Activated CD4-positive, alpha-beta T cell treated with anti-CD3 and anti-CD28 coated beads, Interleukin-2, amount 10 ng/mL, durations not matched to agents 7 days and 5 days (primary cell): ENCODE measurements at regions not wholly inside any gene's neighbourhood (a gene's known extent, or its start where the extent isn't known, plus 50 kb on each side); places are given as distances from the start of the nearest gene placed in this dataset.

ENCODE experiments used
- CTCF ChIA-PET: fragments of 350-600 bp; sonication (Branson Sonifier 250); formaldehyde crosslinking; loops from one replicate; lab custom pipeline; 2021; ENCODE audit warnings: antibody characterized with exemption; lab: Charles Lee
- POLR2A ChIA-PET: fragments of 350-600 bp; sonication (Branson Sonifier 250); formaldehyde crosslinking; loops from one replicate; lab custom pipeline; 2021; ENCODE audit warnings: antibody characterized with exemption; lab: Charles Lee
- DNase-seq: peaks from one replicate; pipeline ENCODE4 v3.0.0-alpha.2; 2020
- H3K27ac Mint-ChIP-seq: one replicate; pipeline ENCODE4 v1.8.0; 2021; ENCODE audit warnings: mild to moderate bottlenecking, moderate library complexity, mixed read lengths
- H3K27me3 Mint-ChIP-seq: one replicate; pipeline ENCODE4 v1.8.0; 2021; ENCODE audit warnings: mixed read lengths
- H3K36me3 Mint-ChIP-seq: one replicate; pipeline ENCODE4 v1.8.0; 2021; ENCODE audit warnings: low read depth, mixed read lengths
- H3K4me1 Mint-ChIP-seq: one replicate; pipeline ENCODE4 v1.8.0; 2021; ENCODE audit warnings: mixed read lengths
- H3K4me3 Mint-ChIP-seq: one replicate; pipeline ENCODE4 v1.8.0; 2021; ENCODE audit warnings: mild to moderate bottlenecking, moderate library complexity, mixed read lengths
- H3K9me3 Mint-ChIP-seq: one replicate; pipeline ENCODE4 v1.8.0; 2021; ENCODE audit warnings: mixed read lengths

DNA sequence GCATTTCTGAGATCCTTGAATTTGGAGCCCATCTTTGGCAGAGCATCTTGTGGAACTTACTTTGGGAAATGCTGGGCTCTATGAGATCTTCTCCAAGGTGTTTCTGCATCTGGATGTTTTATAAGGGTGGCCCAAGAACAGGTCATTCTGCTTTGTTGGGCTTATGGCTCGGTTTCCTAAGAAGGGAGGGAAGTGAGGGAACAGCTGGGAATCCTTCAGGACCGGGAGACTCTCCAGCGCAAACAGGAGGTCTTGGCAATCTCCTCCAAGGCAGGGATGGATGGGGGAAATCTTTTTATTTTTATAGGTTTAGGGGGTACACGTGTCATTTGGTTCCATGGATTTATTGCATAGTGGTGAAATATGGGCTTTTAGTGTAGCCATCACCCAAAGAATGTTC, 54.7 kb downstream of the IRX3 start:
- POLR2A ChIA-PET, result no interaction called here
- no peak overlapping the region for H3K27ac Mint-ChIP-seq

DNA sequence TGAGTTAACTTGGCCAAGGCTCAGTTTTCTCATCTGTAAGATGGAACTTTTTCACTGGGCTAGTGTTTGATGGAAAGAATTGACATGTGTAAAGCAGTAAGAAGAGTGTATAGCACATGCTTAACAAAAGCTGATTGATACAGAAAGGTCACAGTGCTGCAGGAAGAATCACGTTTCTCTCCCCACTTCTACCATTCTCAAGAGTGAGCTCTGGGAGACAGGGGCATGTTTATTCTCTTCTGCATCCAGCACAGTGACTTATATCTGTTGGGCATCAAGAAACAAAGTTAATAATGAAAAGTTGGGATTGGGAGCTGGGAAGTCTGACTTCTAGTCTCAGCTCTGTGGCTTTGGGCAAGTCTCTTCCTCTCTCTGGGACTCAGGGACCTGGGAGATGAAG, 55.3 kb downstream of the IRX3 start:
- POLR2A ChIA-PET, result no interaction called here
- Mint-ChIP-seq H3K36me3 (no peaks in the 10 kb centered on the region), H3K4me3 (no peak overlapping the region), H3K9me3 (no peaks in the 10 kb centered on the region), H3K27ac (no peak overlapping the region), H3K4me1 (no peaks in the 10 kb centered on the region), H3K27me3 (peaks cover 3% of the 10 kb centered on the region)
- no peak for DNase-seq
- CTCF ChIA-PET, result no interaction called here

More for the DNA sequence above, 54.7 kb downstream of the IRX3 start:
- H3K27me3 Mint-ChIP-seq, result peaks cover 5% of the 10 kb centered on the region
- H3K4me1 Mint-ChIP-seq, result no peaks in the 10 kb centered on the region
- DNase-seq, result no peak
- no peak overlapping the region for H3K4me3 Mint-ChIP-seq
- CTCF ChIA-PET, result no interaction called here
- no peaks in the 10 kb centered on the region for H3K36me3 Mint-ChIP-seq
- H3K9me3 Mint-ChIP-seq, result no peaks in the 10 kb centered on the region

DNA sequence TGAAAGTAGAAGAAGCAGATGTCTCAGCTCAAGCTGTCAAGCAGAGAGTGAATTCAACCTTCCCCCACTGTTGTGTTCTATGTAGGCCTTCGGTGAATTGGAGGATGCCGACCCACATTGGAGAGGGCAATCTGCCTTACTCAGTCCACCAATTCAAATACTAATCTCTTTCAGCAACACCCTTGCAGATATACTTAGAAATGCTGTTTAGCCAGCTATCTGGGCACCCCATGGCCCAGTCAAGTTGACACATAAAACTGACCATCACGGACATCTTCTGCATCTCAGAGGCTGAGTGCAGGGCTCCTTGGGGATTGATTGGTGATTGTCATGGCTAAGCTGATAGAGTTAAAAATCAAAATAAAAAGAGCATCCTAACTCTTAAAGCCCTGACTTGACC, 58.3 kb downstream of the IRX3 start:
- H3K36me3 Mint-ChIP-seq, result no peaks in the 10 kb centered on the region
- H3K27ac Mint-ChIP-seq, result no peak overlapping the region
- H3K9me3 Mint-ChIP-seq, result no peaks in the 10 kb centered on the region
- ChIA-PET CTCF (no interaction called here), POLR2A (no interaction called here)
- H3K4me1 Mint-ChIP-seq, result no peaks in the 10 kb centered on the region
- H3K4me3 Mint-ChIP-seq, result no peak overlapping the region
- no peak for DNase-seq
- H3K27me3 Mint-ChIP-seq, result no peaks in the 10 kb centered on the region

DNA sequence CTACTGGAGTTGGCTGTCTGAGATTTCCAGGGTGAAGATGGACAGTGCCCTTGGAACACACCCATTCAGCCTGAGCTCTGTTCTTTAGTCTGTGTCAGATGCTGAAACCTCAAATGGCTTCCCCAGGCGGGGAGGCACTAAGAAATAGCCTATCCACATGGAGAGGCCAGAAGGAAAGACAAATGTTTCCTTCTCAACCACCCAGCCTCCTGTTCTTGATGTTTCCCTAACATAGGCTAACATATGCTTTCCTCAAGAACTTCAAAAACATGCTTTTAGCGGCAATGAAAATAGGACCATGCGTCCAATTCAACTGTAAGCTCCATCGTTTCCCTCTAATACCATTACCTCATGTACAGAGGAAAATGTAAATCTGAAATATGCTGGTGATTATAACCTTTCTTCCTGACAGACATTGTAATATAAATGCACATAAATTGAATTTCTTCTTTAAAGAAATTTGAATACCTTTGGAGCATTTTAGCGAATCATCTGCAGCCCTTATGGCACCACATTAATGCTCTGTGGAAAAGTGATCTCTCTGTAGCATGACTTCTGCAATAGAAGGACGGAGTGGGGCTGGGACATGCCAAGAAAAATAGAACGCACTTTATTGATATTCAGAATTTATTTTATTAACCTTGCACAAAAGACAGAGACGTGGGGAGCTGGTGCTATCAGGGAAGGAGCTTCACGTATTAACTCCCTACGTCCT, 60.1 kb downstream of the IRX3 start:
- no peak for DNase-seq
- Mint-ChIP-seq H3K4me3 (no peak overlapping the region), H3K9me3 (no peaks in the 10 kb centered on the region), H3K4me1 (no peaks in the 10 kb centered on the region), H3K36me3 (no peaks in the 10 kb centered on the region), H3K27ac (no peak overlapping the region), H3K27me3 (no peaks in the 10 kb centered on the region)
- ChIA-PET CTCF (no interaction called here), POLR2A (no interaction called here)

DNA sequence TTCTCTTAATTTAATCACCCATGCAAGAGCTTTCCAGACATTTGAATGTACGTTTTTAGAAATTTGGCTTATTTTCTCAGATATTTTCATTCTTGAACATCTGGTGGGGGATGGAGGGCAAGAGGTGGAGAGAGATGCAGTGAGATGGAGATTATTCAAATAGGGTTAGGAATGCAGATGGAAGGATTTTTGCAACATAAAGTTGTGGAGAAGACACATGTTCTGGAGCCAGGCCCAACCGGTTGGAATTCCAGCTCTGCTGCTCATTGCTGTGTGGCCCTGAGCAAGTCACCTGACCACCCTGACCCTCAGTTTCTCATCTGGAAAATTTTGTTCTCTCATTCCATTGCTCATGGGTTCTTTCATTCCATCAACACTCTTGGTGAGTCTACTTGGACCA, 66.9 kb downstream of the IRX3 start:
- Mint-ChIP-seq H3K9me3 (no peaks in the 10 kb centered on the region), H3K27ac (no peak overlapping the region), H3K4me1 (no peaks in the 10 kb centered on the region), H3K36me3 (no peaks in the 10 kb centered on the region), H3K27me3 (no peaks in the 10 kb centered on the region), H3K4me3 (no peak overlapping the region)
- CTCF ChIA-PET, result no interaction called here
- no peak for DNase-seq
- POLR2A ChIA-PET, result no interaction called here

DNA sequence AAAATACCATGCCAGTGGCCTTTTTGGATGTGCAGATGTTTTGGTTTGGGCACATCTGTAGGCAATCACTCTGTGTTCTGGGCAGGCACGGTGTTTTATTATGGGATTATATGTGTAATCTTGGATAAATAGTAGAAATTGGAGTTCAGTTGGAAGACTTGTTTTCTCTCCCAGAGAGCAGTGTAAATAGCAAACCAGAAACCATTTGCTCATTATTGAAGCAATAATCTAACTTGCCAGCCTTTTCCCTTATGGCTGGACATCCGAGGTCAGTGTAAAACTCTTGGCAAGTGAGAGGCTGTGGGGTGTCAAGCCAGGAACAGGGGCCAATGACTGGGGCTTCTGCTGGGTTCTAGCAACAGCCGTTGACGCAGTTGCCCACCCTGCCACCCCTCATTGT, 69.9 kb downstream of the IRX3 start:
- H3K36me3 Mint-ChIP-seq, result no peaks in the 10 kb centered on the region
- no peak for DNase-seq
- H3K27me3 Mint-ChIP-seq, result no peaks in the 10 kb centered on the region
- H3K9me3 Mint-ChIP-seq, result no peaks in the 10 kb centered on the region
- ChIA-PET CTCF (no interaction called here), POLR2A (no interaction called here)
- no peaks in the 10 kb centered on the region for H3K4me1 Mint-ChIP-seq
- H3K27ac Mint-ChIP-seq, result no peak overlapping the region
- no peak overlapping the region for H3K4me3 Mint-ChIP-seq

DNA sequence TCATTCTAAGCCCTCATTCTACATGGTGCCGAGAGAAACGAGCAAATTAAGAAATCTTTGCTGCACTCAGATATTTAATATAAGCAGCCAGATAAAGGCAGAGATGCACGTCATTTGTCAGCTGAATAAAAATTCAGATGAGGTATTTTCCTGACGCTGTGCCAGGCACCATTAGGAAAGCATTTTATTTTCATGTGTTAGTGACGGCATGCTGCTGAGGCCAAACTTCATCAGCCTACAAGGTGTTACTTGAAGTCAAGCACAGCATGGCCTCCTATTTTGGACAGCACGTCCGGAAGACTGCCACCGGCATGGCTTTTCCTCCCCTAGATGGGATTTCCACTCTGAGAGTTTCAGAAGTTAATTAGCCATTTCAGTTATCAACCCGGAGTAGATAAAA, 70.3 kb downstream of the IRX3 start:
- no peaks in the 10 kb centered on the region for H3K9me3 Mint-ChIP-seq
- no peaks in the 10 kb centered on the region for H3K27me3 Mint-ChIP-seq
- POLR2A ChIA-PET, result no interaction called here
- no peak overlapping the region for H3K4me3 Mint-ChIP-seq
- CTCF ChIA-PET, result no interaction called here
- H3K4me1 Mint-ChIP-seq, result no peaks in the 10 kb centered on the region
- H3K27ac Mint-ChIP-seq, result no peak overlapping the region
- H3K36me3 Mint-ChIP-seq, result no peaks in the 10 kb centered on the region
- no peak for DNase-seq

DNA sequence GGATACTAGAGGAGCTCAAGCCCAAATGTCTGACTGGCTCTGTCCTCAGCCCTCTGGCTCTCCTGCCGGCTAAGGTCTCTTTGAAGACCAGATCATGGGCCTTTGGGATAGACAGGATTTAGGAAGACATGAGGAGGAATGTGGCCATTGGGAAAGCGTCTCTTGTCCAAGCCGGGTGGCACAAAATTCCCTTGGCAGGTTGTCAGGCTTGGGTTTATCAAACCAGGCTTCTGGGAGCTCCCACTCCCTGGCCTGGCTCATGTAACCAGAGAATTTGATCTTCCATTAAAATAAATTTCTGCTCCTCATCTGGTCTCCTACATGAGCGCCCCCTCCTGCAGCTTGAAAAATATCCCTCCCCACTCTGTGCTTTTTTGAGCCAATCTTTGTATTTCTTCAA, 71.1 kb downstream of the IRX3 start:
- DNase-seq, result no peak
- no peak overlapping the region for H3K4me3 Mint-ChIP-seq
- no peaks in the 10 kb centered on the region for H3K4me1 Mint-ChIP-seq
- H3K27me3 Mint-ChIP-seq, result no peaks in the 10 kb centered on the region
- ChIA-PET POLR2A (no interaction called here), CTCF (no interaction called here)
- no peak overlapping the region for H3K27ac Mint-ChIP-seq
- no peaks in the 10 kb centered on the region for H3K36me3 Mint-ChIP-seq
- H3K9me3 Mint-ChIP-seq, result no peaks in the 10 kb centered on the region

DNA sequence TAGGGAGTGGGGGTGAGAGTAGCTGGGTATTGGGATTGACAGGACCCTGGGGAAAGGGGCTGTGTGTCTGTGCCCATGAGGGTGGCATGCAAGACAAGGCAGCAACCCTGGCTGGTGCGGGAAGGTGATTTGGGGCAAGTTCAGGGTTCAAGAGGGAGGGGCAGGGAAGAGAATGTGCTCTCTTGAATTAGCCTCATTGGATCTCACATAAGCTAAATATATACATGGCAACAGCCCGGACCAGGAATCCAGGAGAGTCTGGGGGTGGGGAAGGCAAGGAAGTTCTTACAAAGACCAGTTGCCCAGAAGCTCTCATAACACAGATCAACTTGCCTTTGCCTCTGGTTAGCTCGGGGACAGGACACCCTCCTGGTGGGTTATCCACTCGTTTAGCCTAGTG, 73.3 kb downstream of the IRX3 start:
- no peaks in the 10 kb centered on the region for H3K36me3 Mint-ChIP-seq
- no peak overlapping the region for H3K27ac Mint-ChIP-seq
- no peak overlapping the region for H3K4me3 Mint-ChIP-seq
- POLR2A ChIA-PET, result no interaction called here
- H3K4me1 Mint-ChIP-seq, result no peaks in the 10 kb centered on the region
- CTCF ChIA-PET, result no interaction called here
- H3K9me3 Mint-ChIP-seq, result no peaks in the 10 kb centered on the region
- no peaks in the 10 kb centered on the region for H3K27me3 Mint-ChIP-seq
- no peak for DNase-seq

DNA sequence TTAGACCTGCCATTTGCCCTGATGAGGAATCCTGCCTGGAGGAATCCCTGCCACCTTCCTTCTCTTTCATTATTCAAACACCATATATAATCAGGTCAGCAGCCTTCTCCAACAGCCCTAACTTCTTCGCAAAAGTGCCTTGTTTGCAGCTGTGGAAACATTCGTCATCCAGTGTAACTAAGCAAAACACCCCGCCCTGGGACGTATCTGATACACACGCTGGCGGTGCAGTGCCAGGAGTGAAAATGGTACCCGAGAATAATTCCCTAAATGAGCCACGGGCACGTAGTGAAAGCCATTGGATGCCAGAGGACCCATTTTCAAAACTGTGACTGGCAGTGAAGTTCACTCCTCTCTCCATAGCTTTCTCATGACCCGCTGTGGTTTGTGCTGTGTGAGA, 73.7 kb downstream of the IRX3 start:
- H3K27me3 Mint-ChIP-seq, result no peaks in the 10 kb centered on the region
- no peaks in the 10 kb centered on the region for H3K4me1 Mint-ChIP-seq
- no peak overlapping the region for H3K27ac Mint-ChIP-seq
- no peaks in the 10 kb centered on the region for H3K36me3 Mint-ChIP-seq
- ChIA-PET POLR2A (no interaction called here), CTCF (no interaction called here)
- no peak for DNase-seq
- no peak overlapping the region for H3K4me3 Mint-ChIP-seq
- no peaks in the 10 kb centered on the region for H3K9me3 Mint-ChIP-seq

DNA sequence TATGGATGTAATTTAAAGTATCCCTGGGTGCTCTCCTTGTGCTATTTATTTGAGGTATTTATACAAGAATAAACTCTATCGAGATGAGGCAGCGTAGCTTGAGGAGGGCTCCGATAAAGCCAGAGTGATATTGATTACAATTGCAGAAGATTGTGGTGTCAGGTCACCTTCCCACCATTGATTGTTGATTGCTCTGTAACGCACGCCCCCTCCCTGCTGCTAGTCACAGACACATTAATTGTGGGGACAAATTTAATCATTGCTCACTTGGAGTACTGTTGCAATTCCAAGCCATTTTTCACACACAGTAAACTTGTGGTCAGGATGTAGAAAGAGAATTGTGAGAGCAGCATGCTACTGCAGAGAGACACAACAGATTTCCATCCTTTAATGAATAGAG, 75.4 kb downstream of the IRX3 start:
- ChIA-PET POLR2A (interaction anchor here (0.6 kb wide), 1 partner anchor 903 kb away, joined by 3 read pairs; no protein-coding TSS in a partner anchor), CTCF (no interaction called here)

DNA sequence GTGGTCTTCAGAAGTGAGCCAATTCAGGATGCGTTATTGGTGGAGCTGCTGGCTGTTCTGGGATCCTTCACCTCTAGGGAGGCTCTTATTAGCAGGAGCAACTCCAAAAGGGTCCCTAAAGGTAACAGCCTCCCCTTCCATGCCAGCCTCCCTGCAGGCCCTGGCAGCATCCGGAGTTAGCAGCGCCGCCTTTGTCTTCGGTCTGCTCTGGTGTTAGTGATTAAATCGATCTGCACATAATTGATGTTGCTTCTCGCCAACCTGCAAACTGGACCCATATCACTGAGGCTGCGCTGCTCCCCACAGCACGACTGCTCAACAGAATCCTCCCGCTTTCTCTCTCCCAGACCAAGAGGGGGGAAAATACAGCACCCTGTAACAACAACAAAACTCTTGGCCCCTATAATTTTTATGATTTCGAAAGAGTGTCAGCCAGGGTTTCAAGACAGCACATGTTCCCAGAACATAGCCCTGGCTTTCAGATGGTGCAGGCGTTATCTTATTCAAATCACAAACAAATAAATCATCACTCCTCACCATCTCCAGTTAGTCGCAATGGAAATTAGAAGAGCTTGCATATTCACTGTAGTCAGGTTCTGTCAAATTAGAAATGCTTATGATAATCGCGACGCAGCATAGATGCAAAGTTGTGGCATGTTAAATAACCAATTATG, 76.0 kb downstream of the IRX3 start:
- Mint-ChIP-seq H3K4me3 (no peak overlapping the region), H3K27ac (no peak overlapping the region), H3K36me3 (no peaks in the 10 kb centered on the region), H3K9me3 (no peaks in the 10 kb centered on the region), H3K4me1 (no peaks in the 10 kb centered on the region), H3K27me3 (no peaks in the 10 kb centered on the region)
- DNase-seq, result no peak
- POLR2A ChIA-PET, result no interaction called here
- CTCF ChIA-PET, result interaction anchor here (0.6 kb wide), 1 partner anchor 745 kb away, joined by 5 read pairs; no protein-coding TSS in a partner anchor

More for the DNA sequence above, 75.4 kb downstream of the IRX3 start:
- DNase-seq, result no peak
- Mint-ChIP-seq H3K4me1 (no peaks in the 10 kb centered on the region), H3K27ac (no peak overlapping the region), H3K27me3 (no peaks in the 10 kb centered on the region), H3K9me3 (no peaks in the 10 kb centered on the region), H3K36me3 (no peaks in the 10 kb centered on the region), H3K4me3 (no peak overlapping the region)

DNA sequence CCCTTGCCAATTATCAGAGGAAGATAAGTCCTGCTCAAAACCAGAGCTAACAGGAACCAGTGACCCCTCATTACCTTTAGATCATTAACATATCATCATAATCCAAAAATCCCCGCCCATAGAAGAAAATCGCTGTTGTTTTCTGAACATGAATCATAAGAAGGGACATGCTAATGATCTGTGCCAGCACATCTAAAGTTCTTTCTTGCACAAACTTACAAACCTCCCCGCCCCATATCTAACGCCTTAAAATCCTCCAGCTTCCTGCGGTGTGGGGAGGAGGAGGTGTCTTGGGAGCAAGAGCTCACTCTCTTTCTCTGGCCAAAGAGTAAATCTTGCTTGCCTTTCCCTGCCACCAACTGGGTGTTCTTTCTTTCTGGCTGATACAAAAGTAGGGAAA, 78.3 kb downstream of the IRX3 start:
- Mint-ChIP-seq H3K36me3 (no peaks in the 10 kb centered on the region), H3K27ac (no peak overlapping the region), H3K9me3 (no peaks in the 10 kb centered on the region), H3K27me3 (no peaks in the 10 kb centered on the region), H3K4me1 (no peaks in the 10 kb centered on the region), H3K4me3 (no peak overlapping the region)
- CTCF ChIA-PET, result no interaction called here
- no peak for DNase-seq
- POLR2A ChIA-PET, result no interaction called here

DNA sequence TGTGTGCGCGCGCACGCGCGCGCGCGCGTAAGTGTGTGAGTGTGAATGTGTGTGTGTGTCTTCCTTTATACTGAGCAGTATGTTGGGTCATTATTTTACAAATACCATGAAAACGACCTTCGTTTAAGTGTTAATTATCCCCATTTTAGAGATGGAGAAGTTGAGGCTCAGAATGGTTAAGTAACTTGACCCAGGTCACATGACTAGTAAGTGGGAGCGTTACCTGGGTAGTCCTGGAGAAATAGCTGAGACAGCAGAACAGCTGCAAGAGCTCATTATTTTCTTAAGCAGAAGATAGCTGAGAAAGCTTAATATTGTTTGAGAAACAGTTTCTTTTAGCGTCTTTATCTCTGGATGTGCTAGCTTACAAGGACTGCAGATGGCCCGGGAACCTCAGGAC, 78.8 kb downstream of the IRX3 start:
- H3K36me3 Mint-ChIP-seq, result no peaks in the 10 kb centered on the region
- H3K9me3 Mint-ChIP-seq, result no peaks in the 10 kb centered on the region
- ChIA-PET CTCF (no interaction called here), POLR2A (no interaction called here)
- no peak for DNase-seq
- no peak overlapping the region for H3K27ac Mint-ChIP-seq
- H3K27me3 Mint-ChIP-seq, result no peaks in the 10 kb centered on the region
- H3K4me3 Mint-ChIP-seq, result no peak overlapping the region
- no peaks in the 10 kb centered on the region for H3K4me1 Mint-ChIP-seq
